Activated CD8-positive, alpha-beta T cell treated with anti-CD3 and anti-CD28 coated beads, Interleukin-2, amount 10 ng/mL, durations not matched to agents 7 days and 5 days (primary cell): ENCODE measurements at regions not wholly inside any gene's neighbourhood (a gene's known extent, or its start where the extent isn't known, plus 50 kb on each side); places are given as distances from the start of the nearest gene placed in this dataset.

Experiments used
- ATAC-seq: fragments of 150-1000 bp; cut with Tn5 transposase; one replicate; pipeline ENCODE4 v1.10.0; 2021; ENCODE audit warnings: moderate library complexity
- CTCF ChIA-PET: fragments of 350-600 bp; sonication (Branson Sonifier 250); formaldehyde crosslinking; loops from one replicate; lab custom pipeline; 2021; ENCODE audit warnings: antibody characterized with exemption; lab: Charles Lee
- POLR2A ChIA-PET: fragments of 350-600 bp; sonication (Branson Sonifier 250); formaldehyde crosslinking; loops from one replicate; lab custom pipeline; 2021; ENCODE audit warnings: antibody characterized with exemption; lab: Charles Lee
- DNase-seq: peaks from one replicate; pipeline ENCODE4 v3.0.0-alpha.2; 2020
- H3K27ac Mint-ChIP-seq: one replicate; pipeline ENCODE4 v1.8.0; 2021; ENCODE audit warnings: mild to moderate bottlenecking, mixed read lengths
- H3K27me3 Mint-ChIP-seq: one replicate; pipeline ENCODE4 v1.8.0; 2021; ENCODE audit warnings: low read depth, mixed read lengths
- H3K36me3 Mint-ChIP-seq: one replicate; pipeline ENCODE4 v1.8.0; 2021; ENCODE audit warnings: low read depth, mixed read lengths
- H3K4me1 Mint-ChIP-seq: one replicate; pipeline ENCODE4 v1.8.0; 2021; ENCODE audit warnings: low read depth, mixed read lengths
- H3K4me3 Mint-ChIP-seq: one replicate; pipeline ENCODE4 v1.8.0; 2021; ENCODE audit warnings: mild to moderate bottlenecking, mixed read lengths
- H3K9me3 Mint-ChIP-seq: one replicate; pipeline ENCODE4 v1.8.0; 2022; ENCODE audit warnings: mixed read lengths; ENCODE audit not compliant: insufficient read depth

- H3K27me3 Mint-ChIP-seq = no peaks in the 10 kb centered on the region
- H3K36me3 Mint-ChIP-seq = no peaks in the 10 kb centered on the region
- DNase-seq = no peak
- ChIA-PET POLR2A (no interaction called here), CTCF (no interaction called here)
- ATAC-seq = no peak
- no peak overlapping the region for H3K4me3 Mint-ChIP-seq
- H3K27ac Mint-ChIP-seq = no peak overlapping the region
- H3K4me1 Mint-ChIP-seq = no peaks in the 10 kb centered on the region
- H3K9me3 Mint-ChIP-seq = no peaks in the 10 kb centered on the region
Observed at GRCh38 chr3:24623657-24624056, 129.0 kb upstream of the THRB start.

GRCh38 chr3:24624938-24625681 is 130.5 kb upstream of the THRB start:
- no peak overlapping the region for H3K4me3 Mint-ChIP-seq
- no peaks in the 10 kb centered on the region for H3K9me3 Mint-ChIP-seq
- H3K27me3 Mint-ChIP-seq = no peaks in the 10 kb centered on the region
- no peaks in the 10 kb centered on the region for H3K36me3 Mint-ChIP-seq
- no peaks in the 10 kb centered on the region for H3K4me1 Mint-ChIP-seq
- DNase-seq (no peak), ATAC-seq (no peak)
- ChIA-PET POLR2A (no interaction called here), CTCF (no interaction called here)
- H3K27ac Mint-ChIP-seq = no peak overlapping the region

DNA sequence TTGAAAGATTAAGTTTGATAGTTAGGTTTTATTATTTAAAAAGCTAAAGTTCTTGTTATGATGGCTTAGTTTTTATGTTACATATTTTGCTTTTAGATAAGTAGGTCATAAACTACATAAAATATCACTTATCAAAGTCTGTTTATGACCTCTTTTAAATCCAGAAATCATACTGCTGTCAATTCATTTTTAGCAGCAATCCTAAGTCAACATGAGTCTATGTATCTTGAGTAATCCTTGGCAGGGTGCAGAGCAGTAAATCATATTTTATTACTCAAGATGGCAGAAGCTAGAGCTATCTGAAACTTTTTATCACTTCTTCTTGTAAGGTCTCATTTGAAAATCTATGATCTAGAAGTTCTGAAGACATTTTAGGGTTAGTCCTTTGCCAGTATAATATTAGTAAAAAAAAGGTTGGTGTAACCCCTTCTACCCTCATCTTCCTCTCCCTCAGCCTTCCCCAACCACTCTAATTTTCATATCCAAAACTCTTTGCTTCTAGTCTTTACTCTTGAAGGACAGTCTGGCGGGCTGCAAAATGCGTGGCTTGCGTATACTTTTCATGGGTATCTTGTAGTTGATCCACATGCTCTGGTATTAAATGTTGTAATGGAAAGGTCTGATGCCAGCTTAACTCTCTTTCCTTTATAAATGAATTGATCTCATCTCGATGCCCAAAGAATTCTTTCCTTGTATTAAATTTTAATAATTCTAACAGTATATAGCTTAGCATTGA is 134.0 kb upstream of the THRB start:
- ATAC-seq (no peak), DNase-seq (no peak)
- no peaks in the 10 kb centered on the region for H3K4me1 Mint-ChIP-seq
- ChIA-PET CTCF (no interaction called here), POLR2A (no interaction called here)
- no peaks in the 10 kb centered on the region for H3K27me3 Mint-ChIP-seq
- H3K9me3 Mint-ChIP-seq = no peaks in the 10 kb centered on the region
- no peaks in the 10 kb centered on the region for H3K36me3 Mint-ChIP-seq
- H3K4me3 Mint-ChIP-seq = no peak overlapping the region
- H3K27ac Mint-ChIP-seq = no peak overlapping the region

- ChIA-PET POLR2A (no interaction called here), CTCF (no interaction called here)
- ATAC-seq (no peak), DNase-seq (no peak)
- Mint-ChIP-seq H3K36me3 (no peaks in the 10 kb centered on the region), H3K27ac (no peak overlapping the region), H3K4me3 (no peak overlapping the region), H3K9me3 (no peaks in the 10 kb centered on the region), H3K27me3 (no peaks in the 10 kb centered on the region), H3K4me1 (no peaks in the 10 kb centered on the region)
Observed at GRCh38 chr3:24631481-24631880, 136.8 kb upstream of the THRB start.

GRCh38 chr3:24639061-24639460 is 144.4 kb upstream of the THRB start:
- no peak overlapping the region for H3K27ac Mint-ChIP-seq
- ChIA-PET POLR2A (no interaction called here), CTCF (no interaction called here)
- no peaks in the 10 kb centered on the region for H3K9me3 Mint-ChIP-seq
- no peak overlapping the region for H3K4me3 Mint-ChIP-seq
- no peaks in the 10 kb centered on the region for H3K4me1 Mint-ChIP-seq
- DNase-seq (no peak), ATAC-seq (no peak)
- no peaks in the 10 kb centered on the region for H3K36me3 Mint-ChIP-seq
- no peaks in the 10 kb centered on the region for H3K27me3 Mint-ChIP-seq

DNA sequence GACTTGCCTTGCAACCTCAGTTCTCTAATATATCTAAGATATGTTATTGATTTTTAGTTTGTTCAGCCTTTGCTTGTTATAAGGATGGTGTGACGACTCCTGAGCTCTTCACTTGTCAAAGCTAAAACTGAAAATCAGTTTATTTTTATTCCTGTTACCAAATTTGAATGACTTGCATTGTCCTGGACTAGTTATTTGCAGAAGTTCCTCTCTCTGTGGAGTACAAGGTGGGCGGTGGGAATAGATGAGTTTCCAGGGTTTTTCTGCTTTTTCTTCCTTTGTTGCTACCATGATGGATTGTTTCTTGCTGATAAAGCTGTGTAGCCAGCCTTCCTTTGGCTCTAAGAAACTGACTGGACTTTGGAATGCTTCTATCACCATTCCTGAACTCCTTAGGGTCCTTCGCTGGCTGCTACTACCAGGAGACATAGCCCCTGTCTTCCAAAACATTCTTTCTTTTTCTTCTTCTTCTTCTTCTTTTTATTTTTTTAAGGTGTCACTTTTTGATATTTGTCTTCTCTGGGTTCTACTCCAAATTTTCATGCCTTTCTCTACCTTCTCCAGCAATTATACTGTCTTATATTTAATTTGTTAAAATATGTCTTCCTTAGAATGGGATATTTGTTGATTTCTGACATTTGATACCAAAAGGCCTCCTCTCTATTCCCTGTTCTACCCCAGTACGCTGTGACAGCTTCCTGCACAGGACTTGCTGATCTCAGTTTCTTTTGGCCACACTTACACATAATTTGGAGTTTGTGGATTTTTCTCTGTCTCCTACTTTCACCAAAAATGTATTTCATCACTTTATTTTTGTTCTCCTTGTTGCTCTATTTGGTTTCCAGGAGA is 145.1 kb upstream of the THRB start:
- H3K4me3 Mint-ChIP-seq = no peak overlapping the region
- H3K27ac Mint-ChIP-seq = no peak overlapping the region
- ChIA-PET CTCF (no interaction called here), POLR2A (no interaction called here)
- no peak for ATAC-seq
- no peak for DNase-seq
- no peaks in the 10 kb centered on the region for H3K36me3 Mint-ChIP-seq
- H3K9me3 Mint-ChIP-seq = no peaks in the 10 kb centered on the region
- H3K4me1 Mint-ChIP-seq = no peaks in the 10 kb centered on the region
- no peaks in the 10 kb centered on the region for H3K27me3 Mint-ChIP-seq

DNA sequence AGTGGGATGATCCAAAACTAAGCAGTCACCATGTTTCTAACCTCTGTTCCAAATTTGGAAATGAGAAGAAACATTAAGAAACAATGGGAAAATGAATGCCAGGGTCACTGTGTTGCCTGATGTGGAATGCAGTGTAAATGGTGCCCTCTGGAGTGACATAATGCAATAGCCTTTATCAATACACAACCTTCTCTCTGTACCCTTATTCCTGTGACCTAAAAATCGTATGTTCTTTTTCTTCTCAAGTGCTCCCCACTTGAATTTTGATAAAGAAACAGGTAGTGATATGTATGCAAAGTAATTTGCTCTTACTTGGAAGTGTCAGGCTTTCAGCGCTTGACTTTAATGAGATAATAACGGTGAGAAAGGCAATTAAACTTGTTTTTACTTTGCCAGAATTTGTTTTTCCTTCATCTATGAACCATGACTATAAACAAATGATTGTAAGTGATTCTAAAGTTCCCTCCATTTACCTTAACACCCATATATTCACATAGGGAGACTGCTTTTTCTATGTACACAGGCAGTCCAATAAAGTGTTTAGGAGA is 145.8 kb upstream of the THRB start:
- CTCF ChIA-PET = no interaction called here
- no peaks in the 10 kb centered on the region for H3K27me3 Mint-ChIP-seq
- H3K9me3 Mint-ChIP-seq = no peaks in the 10 kb centered on the region
- DNase-seq = no peak
- H3K27ac Mint-ChIP-seq = no peak overlapping the region
- no peaks in the 10 kb centered on the region for H3K4me1 Mint-ChIP-seq
- H3K36me3 Mint-ChIP-seq = no peaks in the 10 kb centered on the region
- no peak for ATAC-seq
- H3K4me3 Mint-ChIP-seq = no peak overlapping the region
- POLR2A ChIA-PET = no interaction called here

GRCh38 chr3:24641628-24642027 is 147.0 kb upstream of the THRB start:
- POLR2A ChIA-PET = no interaction called here
- no peak for ATAC-seq
- no peak overlapping the region for H3K27ac Mint-ChIP-seq

GRCh38 chr3:24645047-24645446 is 150.4 kb upstream of the THRB start:
- ChIA-PET POLR2A (no interaction called here), CTCF (no interaction called here)
- Mint-ChIP-seq H3K4me3 (no peak overlapping the region), H3K27ac (no peak overlapping the region), H3K4me1 (no peaks in the 10 kb centered on the region), H3K36me3 (no peaks in the 10 kb centered on the region), H3K27me3 (no peaks in the 10 kb centered on the region), H3K9me3 (no peaks in the 10 kb centered on the region)
- no peak for ATAC-seq
- DNase-seq = no peak

More at GRCh38 chr3:24641628-24642027, 147.0 kb upstream of the THRB start:
- CTCF ChIA-PET = no interaction called here
- H3K4me3 Mint-ChIP-seq = no peak overlapping the region
- no peaks in the 10 kb centered on the region for H3K36me3 Mint-ChIP-seq
- no peaks in the 10 kb centered on the region for H3K9me3 Mint-ChIP-seq
- no peak for DNase-seq
- H3K4me1 Mint-ChIP-seq = no peaks in the 10 kb centered on the region
- H3K27me3 Mint-ChIP-seq = no peaks in the 10 kb centered on the region

DNA sequence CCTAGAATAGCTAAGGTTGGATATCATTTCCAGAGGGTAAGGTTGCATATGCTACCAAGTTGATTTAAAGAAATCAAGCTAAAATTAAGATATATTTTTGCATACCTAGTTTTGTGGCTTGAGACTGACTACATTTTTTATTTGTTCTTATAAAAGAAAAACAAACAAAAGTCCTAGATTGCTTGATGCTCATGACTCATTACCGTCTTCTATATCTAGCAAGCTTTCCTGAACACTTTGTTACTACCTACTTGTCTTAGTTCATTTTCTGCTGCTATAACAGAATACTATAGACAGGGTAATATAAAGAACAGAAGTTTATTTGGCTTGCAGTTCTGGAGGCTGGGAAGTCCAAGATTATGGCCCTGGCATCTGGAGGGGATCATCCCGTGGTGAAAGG is 152.1 kb upstream of the THRB start:
- Mint-ChIP-seq H3K27me3 (no peaks in the 10 kb centered on the region), H3K4me3 (no peak overlapping the region), H3K9me3 (no peaks in the 10 kb centered on the region), H3K4me1 (no peaks in the 10 kb centered on the region), H3K36me3 (no peaks in the 10 kb centered on the region), H3K27ac (no peak overlapping the region)
- DNase-seq = no peak
- CTCF ChIA-PET = interaction anchor here (0.5 kb wide), 1 partner anchor 9 kb away, joined by 3 read pairs; no protein-coding TSS in a partner anchor
- no peak for ATAC-seq
- POLR2A ChIA-PET = no interaction called here

DNA sequence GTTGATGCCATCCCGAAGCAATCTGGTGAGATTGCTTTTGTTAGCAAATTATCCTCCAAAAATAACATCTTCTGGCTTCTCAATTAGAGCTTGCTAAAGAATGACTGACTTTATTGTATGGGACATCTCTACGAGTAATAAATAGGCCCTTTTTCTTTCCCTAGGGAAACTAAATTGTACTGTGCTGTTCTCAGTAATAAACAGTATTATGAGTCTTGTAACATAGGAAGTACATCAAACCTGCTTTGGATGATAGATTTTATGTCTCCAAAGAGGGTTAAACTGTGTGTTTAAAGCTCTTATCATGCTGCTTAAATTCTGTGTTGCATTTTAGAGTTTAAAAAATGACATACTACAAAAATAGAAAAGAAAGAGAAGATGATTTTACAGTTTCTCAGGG is 153.4 kb upstream of the THRB start:
- H3K27ac Mint-ChIP-seq = no peak overlapping the region
- H3K27me3 Mint-ChIP-seq = no peaks in the 10 kb centered on the region
- H3K4me1 Mint-ChIP-seq = no peaks in the 10 kb centered on the region
- H3K9me3 Mint-ChIP-seq = no peaks in the 10 kb centered on the region
- ChIA-PET CTCF (no interaction called here), POLR2A (no interaction called here)
- H3K4me3 Mint-ChIP-seq = no peak overlapping the region
- DNase-seq (no peak), ATAC-seq (no peak)
- no peaks in the 10 kb centered on the region for H3K36me3 Mint-ChIP-seq

DNA sequence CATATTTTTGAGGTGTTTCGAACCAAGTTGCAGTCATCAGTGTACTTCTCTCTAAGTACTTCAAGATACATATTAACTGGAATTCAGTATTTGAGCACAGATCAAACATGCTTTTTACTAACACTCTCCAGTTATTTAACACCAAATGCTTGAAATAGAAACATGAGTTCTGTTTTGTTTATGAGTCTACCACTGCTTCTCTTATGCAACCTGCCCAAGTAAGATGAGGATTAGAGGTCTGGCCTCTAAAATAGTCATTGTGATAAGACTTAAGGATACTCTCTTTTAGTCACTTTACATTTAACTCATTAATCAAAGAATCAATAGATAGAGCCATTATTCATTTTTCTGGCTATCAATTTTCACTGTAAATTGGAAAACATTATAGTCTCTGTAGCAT is 156.2 kb upstream of the THRB start:
- DNase-seq (no peak), ATAC-seq (no peak)
- POLR2A ChIA-PET = no interaction called here
- Mint-ChIP-seq H3K4me3 (no peak overlapping the region), H3K27me3 (no peaks in the 10 kb centered on the region), H3K9me3 (no peaks in the 10 kb centered on the region), H3K4me1 (no peaks in the 10 kb centered on the region), H3K27ac (no peak overlapping the region), H3K36me3 (no peaks in the 10 kb centered on the region)
- CTCF ChIA-PET = no interaction called here
